ENCODE measurements at regions not wholly inside any gene's neighbourhood (a gene's known extent, or its start where the extent isn't known, plus 50 kb on each side); places are given as distances from the start of the nearest gene placed in this dataset.

- TF ChIP-seq POLR2A (IDR thresholded peaks at IDR 0.05) (no peak), CTCF (IDR thresholded peaks at IDR 0.05) (no peak)
- no peaks in the 10 kb centered on the region for H3K9me3 ChIP-seq (replicated peaks in 1 of 3)
- no peak for DNase-seq
- no peaks in the 10 kb centered on the region for H3K27me3 ChIP-seq
- H3K4me3 ChIP-seq, result no peak overlapping the region
- no peaks in the 10 kb centered on the region for H3K36me3 ChIP-seq (replicated peaks in 1 of 2)
- no peak overlapping the region for H3K27ac ChIP-seq
- no peaks in the 10 kb centered on the region for H3K4me1 ChIP-seq (replicated peaks in 1 of 2)
- intact Hi-C loops (cut with DNase I), result no loop called here
- 44 to 61% (median 53%) methylated on average over 4 of the region's 4 CpGs for WGBS, 4 donors
These were observed 288.1 kb downstream of the NUF2 start for GRCh38 chr1:163609858-163610257.

GRCh38 chr1:163610486-163610885 lies 288.7 kb downstream of the NUF2 start:
- Histone ChIP-seq H3K4me1 (replicated peaks in 1 of 2) (no peaks in the 10 kb centered on the region), H3K4me3 (no peak overlapping the region), H3K27me3 (no peaks in the 10 kb centered on the region), H3K27ac (no peak overlapping the region), H3K36me3 (replicated peaks in 1 of 2) (no peaks in the 10 kb centered on the region), H3K9me3 (replicated peaks in 1 of 3) (no peaks in the 10 kb centered on the region)
- WGBS, 4 donors, result 84 to 96% (median 88%) methylated on average over 4 of the region's 4 CpGs
- intact Hi-C loops (cut with DNase I), result no loop called here
- TF ChIP-seq CTCF (IDR thresholded peaks at IDR 0.05) (no peak), POLR2A (IDR thresholded peaks at IDR 0.05) (no peak)
- DNase-seq, result no peak

- TF ChIP-seq CTCF (IDR thresholded peaks at IDR 0.05) (no peak), POLR2A (IDR thresholded peaks at IDR 0.05) (no peak)
- no peaks in the 10 kb centered on the region for H3K4me1 ChIP-seq (replicated peaks in 1 of 2)
- intact Hi-C loops (cut with DNase I), result no loop called here
- no peak for DNase-seq
- H3K4me3 ChIP-seq, result no peak overlapping the region
- H3K9me3 ChIP-seq (replicated peaks in 1 of 3), result no peaks in the 10 kb centered on the region
- H3K27ac ChIP-seq, result no peak overlapping the region
- WGBS, 4 donors, result 30 to 38% (median 34%) methylated on average over 2 of the region's 2 CpGs
- H3K36me3 ChIP-seq (replicated peaks in 1 of 2), result no peaks in the 10 kb centered on the region
- H3K27me3 ChIP-seq, result no peaks in the 10 kb centered on the region
These were observed 292.6 kb downstream of the NUF2 start for GRCh38 chr1:163614361-163614760.

- H3K9me3 ChIP-seq (replicated peaks in 1 of 3), result peaks cover 0 to 4% (median 0%) of the 10 kb centered on the region in 3 donors
- no peak overlapping the region for H3K27ac ChIP-seq
- no peaks in the 10 kb centered on the region for H3K27me3 ChIP-seq
- intact Hi-C loops (cut with DNase I), result no loop called here
- no peaks in the 10 kb centered on the region for H3K36me3 ChIP-seq (replicated peaks in 1 of 2)
- H3K4me3 ChIP-seq, result no peak overlapping the region
- no peak for DNase-seq
- no peaks in the 10 kb centered on the region for H3K4me1 ChIP-seq (replicated peaks in 1 of 2)
- TF ChIP-seq POLR2A (IDR thresholded peaks at IDR 0.05) (no peak), CTCF (IDR thresholded peaks at IDR 0.05) (no peak)
These were observed 306.4 kb downstream of the NUF2 start for GRCh38 chr1:163628034-163628773.
